Karpas-422 (cell line): ENCODE measurements at regions not wholly inside any gene's neighbourhood (a gene's known extent, or its start where the extent isn't known, plus 50 kb on each side); places are given as distances from the start of the nearest gene placed in this dataset.

Experiments
- DNase-seq: peaks from one replicate; pipeline ENCODE4 v3.0.0-alpha.2; 2015
- H2AFZ ChIP-seq: fragments of 200-600 bp; sonication (generic); 2 replicates; pipeline ENCODE4 v1.6.1; 2014; ENCODE audit warnings: antibody characterized with exemption, low read length, mixed read lengths
- H3K27ac ChIP-seq: fragments of 200-600 bp; sonication (generic); 2 replicates; pipeline ENCODE4 v1.5.1; 2014; ENCODE audit warnings: mild to moderate bottlenecking, low read length, moderate library complexity
- H3K27me3 ChIP-seq: fragments of 200-600 bp; sonication (generic); 2 replicates; pipeline ENCODE4 v1.6.1; 2014; ENCODE audit warnings: low read length, mixed read lengths
- H3K36me3 ChIP-seq: fragments of 200-600 bp; sonication (generic); 2 replicates; pipeline ENCODE4 v1.6.1; 2014; ENCODE audit warnings: low read length, mixed read lengths; ENCODE audit not compliant: insufficient read depth
- H3K4me1 ChIP-seq: fragments of 200-600 bp; sonication (generic); 2 replicates; pipeline ENCODE4 v1.6.1; 2014; ENCODE audit warnings: mild to moderate bottlenecking, low read length, mixed read lengths
- H3K4me2 ChIP-seq: fragments of 200-600 bp; sonication (generic); 2 replicates; pipeline ENCODE4 v1.6.1; 2014; ENCODE audit warnings: low read length, low read depth, mild to moderate bottlenecking; ENCODE audit not compliant: poor library complexity, severe bottlenecking
- H3K4me3 ChIP-seq: fragments of 200-600 bp; sonication (generic); 2 replicates; pipeline ENCODE4 v1.5.1; 2014; ENCODE audit warnings: mild to moderate bottlenecking, antibody characterized with exemption, low read length, mixed read lengths
- H3K79me2 ChIP-seq: fragments of 200-600 bp; sonication (generic); 2 replicates; pipeline ENCODE4 v1.6.1; 2014; ENCODE audit warnings: mild to moderate bottlenecking, low read length, mixed read lengths
- H3K9ac ChIP-seq: fragments of 200-600 bp; sonication (generic); 2 replicates; pipeline ENCODE4 v1.6.0; 2014; ENCODE audit warnings: low read length
- H3K9me2 ChIP-seq: fragments of 200-600 bp; sonication (generic), shearing (Covaris generic); replicated peaks from 2 replicates; pipeline ENCODE4 v1.6.0; 2014; ENCODE audit warnings: mild to moderate bottlenecking, low read length, moderate library complexity; ENCODE audit not compliant: insufficient read depth
- H3K9me3 ChIP-seq: fragments of 300-700, 200-600 bp; sonication (generic); 2 replicates; pipeline ENCODE4 v1.6.1; 2014; ENCODE audit warnings: low read length, mixed read lengths
- H4K20me1 ChIP-seq: fragments of 200-600 bp; sonication (generic); 2 replicates; pipeline ENCODE4 v1.6.1; 2014; ENCODE audit warnings: mild to moderate bottlenecking, antibody characterized with exemption, low read length, low read depth; ENCODE audit not compliant: insufficient read depth

DNA sequence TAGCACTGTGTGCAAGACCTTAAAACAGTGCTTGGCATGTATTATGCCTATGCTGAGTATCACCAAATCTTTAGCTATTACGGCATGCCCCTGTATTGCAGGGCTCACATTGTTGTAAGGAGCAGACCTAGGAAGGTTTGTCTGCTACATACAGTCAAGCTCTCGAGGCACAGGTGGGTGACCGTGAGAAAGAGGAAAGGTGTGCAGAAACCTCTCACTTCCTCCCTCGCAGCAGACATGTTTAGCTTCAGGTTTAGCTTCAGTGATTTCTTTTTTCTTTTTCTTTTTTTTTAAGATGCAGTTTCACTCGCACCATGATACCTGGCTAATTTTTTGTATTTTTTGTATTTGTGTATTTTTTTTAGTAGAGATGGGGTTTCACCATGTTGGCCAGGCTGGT is 275.8 kb upstream of the RIOK2 start:
- Histone ChIP-seq H3K9me3 (no peaks in the 10 kb centered on the region), H3K9me2 (no peaks in the 10 kb centered on the region), H3K36me3 (no peaks in the 10 kb centered on the region), H3K4me3 (no peak overlapping the region), H3K27ac (no peak overlapping the region), H3K27me3 (no peaks in the 10 kb centered on the region), H3K79me2 (no peaks in the 10 kb centered on the region), H3K4me2 (no peak overlapping the region), H3K4me1 (no peaks in the 10 kb centered on the region), H2AFZ (no peak overlapping the region), H4K20me1 (no peaks in the 10 kb centered on the region), H3K9ac (no peak overlapping the region)
- no peak for DNase-seq

- Histone ChIP-seq H3K9me2 (no peaks in the 10 kb centered on the region), H3K4me3 (no peak overlapping the region)
Measured at GRCh38 chr5:97471951-97472350, 288.9 kb upstream of the RIOK2 start.

GRCh38 chr5:97475847-97476246 is 292.8 kb upstream of the RIOK2 start:
- no peaks in the 10 kb centered on the region for H3K79me2 ChIP-seq
- DNase-seq, result no peak
- H3K36me3 ChIP-seq, result no peaks in the 10 kb centered on the region
- H3K4me2 ChIP-seq, result no peak overlapping the region
- H3K9ac ChIP-seq, result no peak overlapping the region
- H2AFZ ChIP-seq, result no peak overlapping the region
- no peaks in the 10 kb centered on the region for H3K9me3 ChIP-seq
- H3K27me3 ChIP-seq, result no peaks in the 10 kb centered on the region
- no peaks in the 10 kb centered on the region for H3K4me1 ChIP-seq
- H3K27ac ChIP-seq, result no peak overlapping the region
- H4K20me1 ChIP-seq, result no peaks in the 10 kb centered on the region
- no peaks in the 10 kb centered on the region for H3K9me2 ChIP-seq
- no peak overlapping the region for H3K4me3 ChIP-seq

More at GRCh38 chr5:97471951-97472350, 288.9 kb upstream of the RIOK2 start:
- Histone ChIP-seq H4K20me1 (no peaks in the 10 kb centered on the region), H3K27ac (no peak overlapping the region), H2AFZ (no peak overlapping the region), H3K79me2 (no peaks in the 10 kb centered on the region), H3K27me3 (no peaks in the 10 kb centered on the region), H3K4me2 (no peak overlapping the region), H3K36me3 (no peaks in the 10 kb centered on the region), H3K4me1 (no peaks in the 10 kb centered on the region), H3K9ac (no peak overlapping the region), H3K9me3 (no peaks in the 10 kb centered on the region)
- DNase-seq, result no peak

DNA sequence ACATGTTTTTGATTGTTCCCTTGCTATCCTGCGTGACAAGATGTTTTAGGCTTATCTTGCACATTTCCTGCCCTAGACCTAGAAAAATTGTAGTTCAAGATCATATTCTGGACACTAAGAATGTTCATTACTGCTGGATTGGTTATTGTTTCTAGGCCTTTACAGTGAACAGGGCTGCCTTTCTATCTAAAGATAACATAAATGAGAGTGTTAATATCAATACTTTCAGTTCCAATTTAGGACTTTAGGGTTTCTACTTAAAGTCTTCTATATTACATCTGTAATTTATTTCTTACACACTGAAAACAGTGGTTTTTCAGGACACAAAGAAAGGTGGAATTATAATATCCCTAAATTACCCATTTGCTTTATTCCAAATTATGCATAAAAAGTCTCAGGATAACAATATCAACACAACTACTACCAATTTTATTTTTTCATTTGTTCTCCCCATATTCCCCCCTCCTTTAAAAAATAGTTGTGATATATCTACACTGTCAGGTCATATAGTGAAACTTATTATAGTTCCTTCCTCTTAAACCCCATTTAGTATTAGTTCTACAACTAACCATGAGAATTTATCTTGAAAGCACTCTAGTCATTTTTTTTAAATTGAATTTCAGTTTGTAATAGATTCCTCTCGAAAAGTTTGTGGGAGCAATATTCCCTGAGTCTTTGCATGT is 293.9 kb upstream of the RIOK2 start:
- no peaks in the 10 kb centered on the region for H3K36me3 ChIP-seq
- no peaks in the 10 kb centered on the region for H3K4me1 ChIP-seq
- H3K9me3 ChIP-seq, result no peaks in the 10 kb centered on the region
- H3K27me3 ChIP-seq, result no peaks in the 10 kb centered on the region
- no peaks in the 10 kb centered on the region for H3K9me2 ChIP-seq
- no peak for DNase-seq
- H3K79me2 ChIP-seq, result no peaks in the 10 kb centered on the region
- H4K20me1 ChIP-seq, result no peaks in the 10 kb centered on the region
- no peak overlapping the region for H3K4me2 ChIP-seq
- no peak overlapping the region for H3K27ac ChIP-seq
- H2AFZ ChIP-seq, result no peak overlapping the region
- H3K9ac ChIP-seq, result no peak overlapping the region
- no peak overlapping the region for H3K4me3 ChIP-seq

- no peaks in the 10 kb centered on the region for H3K36me3 ChIP-seq
- no peak overlapping the region for H3K27ac ChIP-seq
- no peak overlapping the region for H3K9ac ChIP-seq
- no peak overlapping the region for H3K4me2 ChIP-seq
- no peak for DNase-seq
- H3K79me2 ChIP-seq, result no peaks in the 10 kb centered on the region
- H3K4me3 ChIP-seq, result no peak overlapping the region
- no peaks in the 10 kb centered on the region for H3K27me3 ChIP-seq
- no peaks in the 10 kb centered on the region for H4K20me1 ChIP-seq
- H3K9me3 ChIP-seq, result no peaks in the 10 kb centered on the region
- no peaks in the 10 kb centered on the region for H3K9me2 ChIP-seq
- H2AFZ ChIP-seq, result no peak overlapping the region
- no peaks in the 10 kb centered on the region for H3K4me1 ChIP-seq
Measured at GRCh38 chr5:97478483-97478882, 295.4 kb upstream of the RIOK2 start.

- no peaks in the 10 kb centered on the region for H4K20me1 ChIP-seq
- H3K27ac ChIP-seq, result no peak overlapping the region
- no peaks in the 10 kb centered on the region for H3K4me1 ChIP-seq
- no peak overlapping the region for H2AFZ ChIP-seq
- H3K36me3 ChIP-seq, result no peaks in the 10 kb centered on the region
- H3K27me3 ChIP-seq, result no peaks in the 10 kb centered on the region
- no peak for DNase-seq
- no peak overlapping the region for H3K9ac ChIP-seq
- H3K9me3 ChIP-seq, result no peaks in the 10 kb centered on the region
- H3K4me2 ChIP-seq, result no peak overlapping the region
- no peaks in the 10 kb centered on the region for H3K9me2 ChIP-seq
- no peaks in the 10 kb centered on the region for H3K79me2 ChIP-seq
- no peak overlapping the region for H3K4me3 ChIP-seq
Measured at GRCh38 chr5:97480313-97480712, 297.3 kb upstream of the RIOK2 start.

- H3K27ac ChIP-seq, result no peak overlapping the region
- H3K9me2 ChIP-seq, result no peaks in the 10 kb centered on the region
- no peak for DNase-seq
- no peaks in the 10 kb centered on the region for H3K79me2 ChIP-seq
- no peak overlapping the region for H3K4me3 ChIP-seq
- no peaks in the 10 kb centered on the region for H3K9me3 ChIP-seq
- H3K4me2 ChIP-seq, result no peak overlapping the region
- no peaks in the 10 kb centered on the region for H3K4me1 ChIP-seq
- no peaks in the 10 kb centered on the region for H4K20me1 ChIP-seq
- H3K36me3 ChIP-seq, result no peaks in the 10 kb centered on the region
- no peak overlapping the region for H3K9ac ChIP-seq
- no peak overlapping the region for H2AFZ ChIP-seq
- H3K27me3 ChIP-seq, result no peaks in the 10 kb centered on the region
Measured at GRCh38 chr5:97488126-97488668, 305.1 kb upstream of the RIOK2 start.

DNA sequence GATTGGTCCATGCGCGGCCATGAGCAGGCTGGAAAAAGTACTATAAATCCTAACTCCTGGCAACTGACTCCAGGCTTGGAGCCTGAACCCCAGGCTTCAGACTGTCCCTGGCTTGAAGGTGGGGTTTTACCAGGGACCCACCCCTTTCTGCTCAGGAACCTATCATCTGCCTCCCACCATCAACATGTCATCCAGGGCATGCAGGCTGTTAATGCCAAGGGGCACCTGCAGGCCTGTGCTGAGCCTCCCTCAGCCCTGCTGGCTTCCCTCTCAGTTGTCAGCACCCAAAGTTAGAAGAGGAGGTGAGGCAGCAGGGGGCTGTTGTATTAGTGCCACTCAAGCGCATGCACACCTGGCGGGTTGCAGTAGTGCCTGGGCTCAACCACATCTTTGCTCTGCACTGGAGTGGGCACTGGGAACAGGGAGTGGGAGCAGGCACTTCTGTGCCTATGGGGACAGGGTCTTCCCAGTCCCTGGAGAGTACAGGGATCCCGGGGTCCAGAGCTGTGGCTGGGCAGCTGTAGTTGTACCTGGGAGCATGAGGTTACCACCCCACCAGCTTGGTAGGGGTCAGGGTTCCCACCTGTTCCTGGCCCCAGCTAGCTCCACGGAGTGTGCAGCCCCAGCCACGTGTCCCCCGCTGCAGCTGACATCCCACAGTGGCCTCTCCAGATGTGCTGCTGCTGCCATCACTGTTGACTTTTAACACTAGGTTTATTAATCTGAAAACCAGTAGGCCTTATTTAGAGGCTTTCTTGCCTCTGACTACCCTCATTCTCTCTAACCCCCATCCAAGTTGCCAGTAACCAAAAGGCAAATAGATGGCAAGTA is 306.2 kb upstream of the RIOK2 start:
- no peak overlapping the region for H3K4me2 ChIP-seq
- H3K4me3 ChIP-seq, result no peak overlapping the region
- no peak overlapping the region for H2AFZ ChIP-seq
- no peaks in the 10 kb centered on the region for H3K27me3 ChIP-seq
- no peak overlapping the region for H3K27ac ChIP-seq
- H3K36me3 ChIP-seq, result no peaks in the 10 kb centered on the region
- no peaks in the 10 kb centered on the region for H3K79me2 ChIP-seq
- H3K9ac ChIP-seq, result no peak overlapping the region
- no peak for DNase-seq
- H3K4me1 ChIP-seq, result no peaks in the 10 kb centered on the region
- H3K9me3 ChIP-seq, result no peaks in the 10 kb centered on the region
- H4K20me1 ChIP-seq, result no peaks in the 10 kb centered on the region
- H3K9me2 ChIP-seq, result no peaks in the 10 kb centered on the region
